Body of pancreas (tissue), 4 donors: ENCODE measurements at regions not wholly inside any gene's neighbourhood (a gene's known extent, or its start where the extent isn't known, plus 50 kb on each side); places are given as distances from the start of the nearest gene placed in this dataset.

ENCODE experiments used
- ATAC-seq: fragments of 150-250 bp; one replicate; pipeline ENCODE4 v1.9.1; 2016
- DNase-seq, 4 donors: peaks; one replicate each; pipeline ENCODE4 v3.0.0-alpha.2; 2019
- H3K27ac ChIP-seq, 4 donors: fragments of 200-600 bp; sonication (generic); 1 replicate in 3 of 4; 2 replicates in 1 of 4; pipeline versions ENCODE4 v1.5.1 to v1.6.1; 2016 to 2019; ENCODE audit warnings: mild to moderate bottlenecking in 1 of 4, mixed read lengths in 1 of 4, moderate library complexity in 1 of 4
- H3K27me3 ChIP-seq, 2 donors: fragments of 200-600 bp; sonication (generic); one replicate each; pipeline ENCODE4 v1.6.0; 2016; ENCODE audit warnings: mild to moderate bottlenecking in 1 of 2
- H3K36me3 ChIP-seq, 2 donors: fragments of 200-600 bp; sonication (generic); replicated peaks in 1 of 2; 2 replicates each; pipeline ENCODE4 v1.5.1; 2016; ENCODE audit warnings: low read depth in 2 of 2; ENCODE audit not compliant: insufficient read depth in 1 of 2
- H3K4me1 ChIP-seq: fragments of 200-600 bp; sonication (generic); one replicate; pipeline ENCODE4 v1.6.0; 2016
- H3K4me3 ChIP-seq, 2 donors: fragments of 200-600 bp; sonication (generic); 1 replicate in 1 of 2; 2 replicates in 1 of 2; pipeline ENCODE4 v1.5.1; 2016 to 2019
- H3K9me3 ChIP-seq, 3 donors: fragments of 200-600 bp; sonication (generic); 1 replicate in 2 of 3; 2 replicates in 1 of 3; pipeline ENCODE4 v1.5.1; 2016
- POLR2A ChIP-seq, 3 donors: fragments of 450-650 bp; IDR thresholded peaks; one replicate each; pipeline ENCODE4 v1.6.1; 2016; ENCODE audit warnings: antibody characterized with exemption in 3 of 3, mild to moderate bottlenecking in 2 of 3
- WGBS, 2 donors: methylation state at CpG; one replicate each; pipeline ENCODE4 v1.1.5; 2017; 5-methylcytosine and 5-hydroxymethylcytosine counted together
- intact Hi-C: fragments of 100-400 bp; cut with DNase I; formaldehyde crosslinking; loops from one replicate; pipeline ENCODE4 v1.15.1; 2023
- TF ChIP-seq, protein P1 (sequence below), 7 experiments: fragments of 450-650 bp in 4 of 7; fragments of 200-600 bp in 3 of 7; sonication (generic) in 3 of 7; IDR thresholded peaks; one replicate each; pipeline ENCODE4 v1.5.1; 2016 to 2019; ENCODE audit warnings: antibody characterized with exemption in 7 of 7

- no peaks in the 10 kb centered on the region for H3K36me3 ChIP-seq
- DNase-seq (peak in 1 of 4 donors; percentile 7), ATAC-seq (no peak)
- H3K27ac ChIP-seq = no peak overlapping the region
- TF ChIP-seq POLR2A (IDR thresholded peaks at IDR 0.05) = no peak
- TF ChIP-seq, protein P1, sequence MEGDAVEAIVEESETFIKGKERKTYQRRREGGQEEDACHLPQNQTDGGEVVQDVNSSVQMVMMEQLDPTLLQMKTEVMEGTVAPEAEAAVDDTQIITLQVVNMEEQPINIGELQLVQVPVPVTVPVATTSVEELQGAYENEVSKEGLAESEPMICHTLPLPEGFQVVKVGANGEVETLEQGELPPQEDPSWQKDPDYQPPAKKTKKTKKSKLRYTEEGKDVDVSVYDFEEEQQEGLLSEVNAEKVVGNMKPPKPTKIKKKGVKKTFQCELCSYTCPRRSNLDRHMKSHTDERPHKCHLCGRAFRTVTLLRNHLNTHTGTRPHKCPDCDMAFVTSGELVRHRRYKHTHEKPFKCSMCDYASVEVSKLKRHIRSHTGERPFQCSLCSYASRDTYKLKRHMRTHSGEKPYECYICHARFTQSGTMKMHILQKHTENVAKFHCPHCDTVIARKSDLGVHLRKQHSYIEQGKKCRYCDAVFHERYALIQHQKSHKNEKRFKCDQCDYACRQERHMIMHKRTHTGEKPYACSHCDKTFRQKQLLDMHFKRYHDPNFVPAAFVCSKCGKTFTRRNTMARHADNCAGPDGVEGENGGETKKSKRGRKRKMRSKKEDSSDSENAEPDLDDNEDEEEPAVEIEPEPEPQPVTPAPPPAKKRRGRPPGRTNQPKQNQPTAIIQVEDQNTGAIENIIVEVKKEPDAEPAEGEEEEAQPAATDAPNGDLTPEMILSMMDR (IDR thresholded peaks at IDR 0.05) = no peak
- no peaks in the 10 kb centered on the region for H3K9me3 ChIP-seq
- no peak overlapping the region for H3K4me3 ChIP-seq
- H3K27me3 ChIP-seq = no peaks in the 10 kb centered on the region
- no peaks in the 10 kb centered on the region for H3K4me1 ChIP-seq
- intact Hi-C loops = no loop called here
- 71 to 73% methylated on average over 3 of the region's 3 CpGs for WGBS, 2 donors
These were observed 136.2 kb upstream of the RASGEF1B start for GRCh38 chr4:81607950-81608349.

DNA sequence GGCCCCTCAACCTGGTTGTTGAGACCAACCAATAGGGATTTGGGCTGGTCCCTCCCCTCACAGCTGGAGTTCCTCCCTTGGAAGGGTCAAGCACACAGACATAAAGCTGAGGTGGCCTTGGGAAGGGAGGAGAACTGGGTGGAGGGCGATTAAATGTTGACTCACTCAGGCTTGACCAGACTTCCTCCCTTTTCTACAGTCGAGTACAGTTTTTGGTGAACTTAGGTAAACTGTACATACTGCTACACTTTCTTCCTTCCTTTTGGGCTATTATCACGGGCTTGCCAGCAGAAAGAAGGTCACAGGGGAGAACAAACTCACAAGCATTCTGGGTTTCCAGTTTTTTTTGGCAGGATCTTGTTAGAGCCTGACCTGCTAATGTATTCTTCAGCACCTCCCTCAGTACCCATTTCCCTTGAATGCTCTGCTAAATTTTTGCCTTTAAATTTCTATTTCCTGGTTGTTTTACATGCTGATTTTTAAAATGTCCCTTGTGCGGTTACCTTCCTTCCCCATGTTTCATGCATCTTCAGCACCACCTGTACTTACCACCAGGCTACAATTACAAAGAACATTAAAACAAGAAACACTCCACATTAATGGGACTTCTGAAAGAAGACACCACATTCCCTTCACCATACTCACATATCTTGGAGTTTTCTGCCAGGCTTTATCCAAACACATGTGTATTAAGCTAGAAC, 135.2 kb upstream of the RASGEF1B start:
- no peaks in the 10 kb centered on the region for H3K4me1 ChIP-seq
- intact Hi-C loops = no loop called here
- no peaks in the 10 kb centered on the region for H3K36me3 ChIP-seq
- H3K4me3 ChIP-seq = no peak overlapping the region
- ATAC-seq = no peak
- 37 to 39% methylated on average over 4 of the region's 4 CpGs for WGBS, 2 donors
- H3K27me3 ChIP-seq = no peaks in the 10 kb centered on the region
- DNase-seq = peak in 1 of 4 donors; percentile 18
- no peaks in the 10 kb centered on the region for H3K9me3 ChIP-seq
- TF ChIP-seq POLR2A (IDR thresholded peaks at IDR 0.05) = no peak
- TF ChIP-seq, protein P1 (IDR thresholded peaks at IDR 0.05) = no peak
- H3K27ac ChIP-seq = no peak overlapping the region

DNA sequence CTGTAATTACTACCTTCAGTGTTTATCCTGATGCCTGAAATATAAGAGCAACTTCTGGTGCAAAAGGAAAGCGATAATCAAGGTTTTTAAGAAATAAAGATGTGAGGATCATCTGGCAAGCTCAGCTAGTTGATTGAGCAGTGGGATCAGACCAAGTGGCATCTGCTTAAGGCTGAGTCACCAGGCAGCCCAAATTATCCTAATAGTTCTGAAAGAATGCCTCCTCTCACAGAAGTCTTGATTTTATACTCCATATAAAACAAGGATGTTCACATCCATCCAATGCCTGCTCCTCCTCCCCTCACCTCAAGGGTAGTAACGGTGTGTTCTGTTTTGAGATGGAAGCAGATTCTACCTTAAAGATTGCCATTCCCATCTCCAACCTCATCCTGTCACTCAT, 134.5 kb upstream of the RASGEF1B start:
- intact Hi-C loops = no loop called here
- no peaks in the 10 kb centered on the region for H3K27me3 ChIP-seq
- H3K27ac ChIP-seq = no peak overlapping the region
- TF ChIP-seq POLR2A (IDR thresholded peaks at IDR 0.05) = no peak
- ATAC-seq (no peak), DNase-seq (no peak)
- no peak overlapping the region for H3K4me3 ChIP-seq
- H3K9me3 ChIP-seq = no peaks in the 10 kb centered on the region
- no peaks in the 10 kb centered on the region for H3K4me1 ChIP-seq
- no peaks in the 10 kb centered on the region for H3K36me3 ChIP-seq
- WGBS, 2 donors = 84 to 88% methylated on average over 2 of the region's 2 CpGs

GRCh38 chr4:81605271-81605670, 133.6 kb upstream of the RASGEF1B start:
- intact Hi-C loops = no loop called here
- Histone ChIP-seq H3K27me3 (no peaks in the 10 kb centered on the region), H3K4me1 (no peaks in the 10 kb centered on the region), H3K36me3 (no peaks in the 10 kb centered on the region), H3K4me3 (no peak overlapping the region), H3K27ac (no peak overlapping the region), H3K9me3 (no peaks in the 10 kb centered on the region)
- DNase-seq = no peak
- TF ChIP-seq, protein P1 (IDR thresholded peaks at IDR 0.05) = no peak
- no peak for TF ChIP-seq POLR2A (IDR thresholded peaks at IDR 0.05)
- ATAC-seq = no peak
- WGBS, 2 donors = 69 to 75% methylated on average over 2 of the region's 2 CpGs

GRCh38 chr4:81604683-81605218, 133.0 kb upstream of the RASGEF1B start:
- WGBS, 2 donors = 67 to 72% methylated on average over 3 of the region's 3 CpGs
- no peak for ATAC-seq

More at GRCh38 chr4:81604683-81605218, 133.0 kb upstream of the RASGEF1B start:
- Histone ChIP-seq H3K4me3 (no peak overlapping the region), H3K9me3 (no peaks in the 10 kb centered on the region), H3K36me3 (no peaks in the 10 kb centered on the region), H3K4me1 (no peaks in the 10 kb centered on the region), H3K27ac (no peak overlapping the region), H3K27me3 (no peaks in the 10 kb centered on the region)
- intact Hi-C loops = no loop called here
- TF ChIP-seq POLR2A (IDR thresholded peaks at IDR 0.05) = no peak
- TF ChIP-seq, protein P1 (IDR thresholded peaks at IDR 0.05) = no peak
- DNase-seq = no peak
